ENCODE measurements at regions not wholly inside any gene's neighbourhood (a gene's known extent, or its start where the extent isn't known, plus 50 kb on each side); places are given as distances from the start of the nearest gene placed in this dataset.

DNA sequence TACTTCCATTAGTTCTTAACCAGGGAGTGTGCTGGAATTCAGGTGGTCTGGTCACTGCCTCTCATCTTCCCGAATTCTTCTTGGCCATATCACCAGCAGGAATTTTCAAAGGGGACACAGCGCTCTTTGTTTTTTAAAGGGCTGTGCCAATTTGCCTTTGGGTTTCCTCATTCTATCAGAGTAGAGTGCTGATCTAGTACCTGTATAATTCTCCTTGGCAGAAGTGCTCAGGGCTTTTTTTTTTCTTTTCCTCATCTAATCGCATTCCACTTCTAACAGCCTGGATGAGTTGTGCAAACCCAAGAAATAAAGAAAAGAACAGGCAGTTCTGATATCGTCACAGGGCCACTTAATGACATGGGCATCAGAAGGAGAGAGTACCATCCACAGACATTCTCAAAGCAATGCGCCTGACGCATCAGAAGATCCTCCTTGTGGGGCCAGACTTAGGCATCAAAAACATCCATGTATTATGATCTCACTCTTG is 121.0 kb downstream of the ASB7 start:
- TF ChIP-seq, protein P1, sequence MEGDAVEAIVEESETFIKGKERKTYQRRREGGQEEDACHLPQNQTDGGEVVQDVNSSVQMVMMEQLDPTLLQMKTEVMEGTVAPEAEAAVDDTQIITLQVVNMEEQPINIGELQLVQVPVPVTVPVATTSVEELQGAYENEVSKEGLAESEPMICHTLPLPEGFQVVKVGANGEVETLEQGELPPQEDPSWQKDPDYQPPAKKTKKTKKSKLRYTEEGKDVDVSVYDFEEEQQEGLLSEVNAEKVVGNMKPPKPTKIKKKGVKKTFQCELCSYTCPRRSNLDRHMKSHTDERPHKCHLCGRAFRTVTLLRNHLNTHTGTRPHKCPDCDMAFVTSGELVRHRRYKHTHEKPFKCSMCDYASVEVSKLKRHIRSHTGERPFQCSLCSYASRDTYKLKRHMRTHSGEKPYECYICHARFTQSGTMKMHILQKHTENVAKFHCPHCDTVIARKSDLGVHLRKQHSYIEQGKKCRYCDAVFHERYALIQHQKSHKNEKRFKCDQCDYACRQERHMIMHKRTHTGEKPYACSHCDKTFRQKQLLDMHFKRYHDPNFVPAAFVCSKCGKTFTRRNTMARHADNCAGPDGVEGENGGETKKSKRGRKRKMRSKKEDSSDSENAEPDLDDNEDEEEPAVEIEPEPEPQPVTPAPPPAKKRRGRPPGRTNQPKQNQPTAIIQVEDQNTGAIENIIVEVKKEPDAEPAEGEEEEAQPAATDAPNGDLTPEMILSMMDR (IDR thresholded peaks at IDR 0.05): no peak
- TF ChIP-seq POLR2AphosphoS5 (IDR thresholded peaks at IDR 0.05): no peak
- TF ChIP-seq EP300 (IDR thresholded peaks at IDR 0.05): no peak
- TF ChIP-seq POLR2A (IDR thresholded peaks at IDR 0.05): no peak

Measured in stomach (tissue), 4 donors.